NCI-H146 (cell line): ENCODE measurements at regions not wholly inside any gene's neighbourhood (a gene's known extent, or its start where the extent isn't known, plus 50 kb on each side); places are given as distances from the start of the nearest gene placed in this dataset.

Experiments used
- DNase-seq: peaks from one replicate; lab custom pipeline; 2025; lab: John Stamatoyannopoulos, UW

- DNase-seq, result no peak
Measured at GRCh38 chr5:21694567-21694966, 1158.6 kb downstream of the CDH12 start.

GRCh38 chr5:21693591-21693990 is 1159.6 kb downstream of the CDH12 start:
- DNase-seq, result no peak

- DNase-seq, result no peak
Measured at GRCh38 chr5:21689587-21689986, 1163.6 kb downstream of the CDH12 start.

GRCh38 chr5:21688655-21689054 is 1164.5 kb downstream of the CDH12 start:
- DNase-seq, result no peak

- no peak for DNase-seq
Measured at GRCh38 chr5:21687621-21688020, 1165.5 kb downstream of the CDH12 start.

GRCh38 chr5:21686706-21687105 is 1166.4 kb downstream of the CDH12 start:
- DNase-seq, result no peak

- no peak for DNase-seq
Measured at GRCh38 chr5:21685522-21685921, 1167.6 kb downstream of the CDH12 start.

GRCh38 chr5:21684992-21685391 is 1168.2 kb downstream of the CDH12 start:
- no peak for DNase-seq

- no peak for DNase-seq
Measured at GRCh38 chr5:21681911-21682310, 1171.2 kb downstream of the CDH12 start.

- DNase-seq, result no peak
Measured at GRCh38 chr5:21680641-21681040, 1172.5 kb downstream of the CDH12 start.

- DNase-seq, result no peak
Measured at GRCh38 chr5:21680196-21680595, 1172.9 kb downstream of the CDH12 start.

- no peak for DNase-seq
Measured at GRCh38 chr5:21678526-21678925, 1174.6 kb downstream of the CDH12 start.

- DNase-seq, result no peak
Measured at GRCh38 chr5:21672911-21673310, 1180.2 kb downstream of the CDH12 start.

GRCh38 chr5:21672360-21672759 is 1180.8 kb downstream of the CDH12 start:
- no peak for DNase-seq

GRCh38 chr5:21665524-21665923 is 1187.6 kb downstream of the CDH12 start:
- no peak for DNase-seq

- DNase-seq, result no peak
Measured at GRCh38 chr5:21663082-21663481, 1190.1 kb downstream of the CDH12 start.

GRCh38 chr5:21661184-21661583 is 1192.0 kb downstream of the CDH12 start:
- DNase-seq, result no peak

GRCh38 chr5:21654556-21654955 is 1198.6 kb downstream of the CDH12 start:
- DNase-seq, result no peak

GRCh38 chr5:21649969-21650368 is 1203.2 kb downstream of the CDH12 start:
- DNase-seq, result peak; percentile 78

GRCh38 chr5:21646469-21646868 is 1206.7 kb downstream of the CDH12 start:
- DNase-seq, result no peak

GRCh38 chr5:21644032-21644431 is 1209.1 kb downstream of the CDH12 start:
- no peak for DNase-seq

GRCh38 chr5:21642312-21642711 is 1210.8 kb downstream of the CDH12 start:
- no peak for DNase-seq

- no peak for DNase-seq
Measured at GRCh38 chr5:21623831-21624230, 1229.3 kb downstream of the CDH12 start.

GRCh38 chr5:21615195-21615765 is 1237.9 kb downstream of the CDH12 start:
- DNase-seq, result peak; percentile 87
